AG04450 (cell line): ENCODE measurements at regions not wholly inside any gene's neighbourhood (a gene's known extent, or its start where the extent isn't known, plus 50 kb on each side); places are given as distances from the start of the nearest gene placed in this dataset.
A peak's percentile ranks its signal among the peaks of the same experiment; 100 is the strongest.

Experiments used
- CTCF ChIA-PET: fragments of 300-600, 350-600 bp; formaldehyde crosslinking; extraction: SDS; loops from one replicate; lab custom pipeline; 2022; ENCODE audit warnings: antibody characterized with exemption, inconsistent platforms; lab: Charles Lee
- POLR2A ChIA-PET: fragments of 350-600 bp; formaldehyde crosslinking; extraction: SDS; loops from one replicate; lab custom pipeline; 2021; ENCODE audit warnings: antibody characterized with exemption, inconsistent platforms; lab: Yijun Ruan, JAX
- DNase-seq: peaks from one replicate; pipeline ENCODE4 v3.0.0-alpha.2; 2011; ENCODE audit warnings: low read depth, low spot score
- H3K27ac ChIP-seq: one replicate; pipeline ENCODE4 v1.5.1; 2012; ENCODE audit warnings: low read depth, low read length, control low read depth
- H3K27me3 ChIP-seq: one replicate; pipeline ENCODE4 v1.6.0; 2012; ENCODE audit warnings: low read length; ENCODE audit not compliant: control insufficient read depth, insufficient read depth
- H3K4me3 ChIP-seq: 2 replicates; pipeline ENCODE4 v1.5.1; 2011; ENCODE audit warnings: mild to moderate bottlenecking, low read depth, low read length, control low read depth
- H3K9me3 ChIP-seq: 2 replicates; pipeline ENCODE4 v1.5.1; 2012; ENCODE audit warnings: low read length; ENCODE audit not compliant: control insufficient read depth, insufficient read depth
- CTCF ChIP-seq: IDR thresholded peaks from 2 replicates; pipeline ENCODE4 v1.5.1; 2011; ENCODE audit warnings: low read depth, low read length, control low read depth, inconsistent platforms

GRCh38 chr16:66095676-66096075, 270.8 kb upstream of the CDH5 start:
- no peak overlapping the region for H3K27ac ChIP-seq
- peak; percentile 27 for TF ChIP-seq CTCF
- no peak overlapping the region for H3K4me3 ChIP-seq
- CTCF ChIA-PET, result no interaction called here
- no peak for DNase-seq
- H3K9me3 ChIP-seq, result no peaks in the 10 kb centered on the region
- POLR2A ChIA-PET, result no interaction called here
- H3K27me3 ChIP-seq, result no peaks in the 10 kb centered on the region

- TF ChIP-seq CTCF, result no peak
- no peak for DNase-seq
- Histone ChIP-seq H3K9me3 (no peaks in the 10 kb centered on the region), H3K4me3 (no peak overlapping the region), H3K27ac (no peak overlapping the region), H3K27me3 (no peaks in the 10 kb centered on the region)
- POLR2A ChIA-PET, result no interaction called here
- CTCF ChIA-PET, result no interaction called here
Measured at GRCh38 chr16:66093191-66093590, 273.3 kb upstream of the CDH5 start.

GRCh38 chr16:66091471-66091891, 275.0 kb upstream of the CDH5 start:
- no peak for DNase-seq
- ChIA-PET CTCF (no interaction called here), POLR2A (interaction anchor here (0.7 to 1.0 kb wide), 3 partner anchors 21 to 39 kb away, joined by 3 read pairs; no protein-coding TSS in a partner anchor)
- no peaks in the 10 kb centered on the region for H3K27me3 ChIP-seq
- no peaks in the 10 kb centered on the region for H3K9me3 ChIP-seq
- TF ChIP-seq CTCF, result no peak
- H3K27ac ChIP-seq, result no peak overlapping the region
- H3K4me3 ChIP-seq, result no peak overlapping the region

- DNase-seq, result no peak
- CTCF ChIA-PET, result no interaction called here
- no peaks in the 10 kb centered on the region for H3K27me3 ChIP-seq
- H3K4me3 ChIP-seq, result no peak overlapping the region
- no peak for TF ChIP-seq CTCF
- POLR2A ChIA-PET, result no interaction called here
- H3K9me3 ChIP-seq, result no peaks in the 10 kb centered on the region
- no peak overlapping the region for H3K27ac ChIP-seq
Measured at GRCh38 chr16:66088681-66089080, 277.8 kb upstream of the CDH5 start.

GRCh38 chr16:66087308-66087707, 279.2 kb upstream of the CDH5 start:
- no peak for DNase-seq
- Histone ChIP-seq H3K9me3 (no peaks in the 10 kb centered on the region), H3K27me3 (no peaks in the 10 kb centered on the region), H3K4me3 (no peak overlapping the region), H3K27ac (no peak overlapping the region)
- ChIA-PET CTCF (interaction anchor here (0.6 kb wide), 1 partner anchor 22 kb away, joined by 4 read pairs; no protein-coding TSS in a partner anchor), POLR2A (no interaction called here)
- no peak for TF ChIP-seq CTCF
